Activated naive CD4-positive, alpha-beta T cell (primary cell): ENCODE measurements at regions not wholly inside any gene's neighbourhood (a gene's known extent, or its start where the extent isn't known, plus 50 kb on each side); places are given as distances from the start of the nearest gene placed in this dataset.
"Not testable (repeated sequence)": the region's sequence is repeated elsewhere in the genome, so short reads cannot be mapped to it uniquely, and the experiment has no call there.

Experiments used
- DNase-seq, 4 experiments: peaks; one replicate each; lab custom pipeline; 2025; lab: John Stamatoyannopoulos, UW

GRCh38 chr4:14368391-14368790 lies 633.9 kb upstream of the CPEB2 start:
- no peak for DNase-seq

GRCh38 chr4:14371131-14371530 lies 631.1 kb upstream of the CPEB2 start:
- DNase-seq, result no peak

- DNase-seq, result no peak
Observed at GRCh38 chr4:14375816-14376215, 626.5 kb upstream of the CPEB2 start.

DNA sequence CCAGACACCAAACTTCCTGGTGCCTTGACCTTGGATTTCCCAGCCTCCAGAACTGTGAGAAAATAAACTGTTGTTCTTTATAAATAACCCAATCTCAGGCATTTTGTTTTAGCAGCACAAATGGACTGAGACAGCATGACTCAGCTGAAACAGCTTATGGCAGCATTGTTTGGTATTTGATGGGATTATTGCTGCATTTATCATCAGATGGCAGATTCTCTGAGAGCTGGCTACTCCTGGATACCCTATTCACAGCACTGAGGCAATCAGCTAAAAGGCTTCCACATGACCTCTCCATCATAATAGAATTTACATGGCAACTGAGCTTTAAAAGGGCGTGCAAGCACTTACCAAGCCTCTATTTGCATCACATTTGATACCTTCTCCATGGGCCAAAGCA lies 623.1 kb upstream of the CPEB2 start:
- DNase-seq, result no peak

DNA sequence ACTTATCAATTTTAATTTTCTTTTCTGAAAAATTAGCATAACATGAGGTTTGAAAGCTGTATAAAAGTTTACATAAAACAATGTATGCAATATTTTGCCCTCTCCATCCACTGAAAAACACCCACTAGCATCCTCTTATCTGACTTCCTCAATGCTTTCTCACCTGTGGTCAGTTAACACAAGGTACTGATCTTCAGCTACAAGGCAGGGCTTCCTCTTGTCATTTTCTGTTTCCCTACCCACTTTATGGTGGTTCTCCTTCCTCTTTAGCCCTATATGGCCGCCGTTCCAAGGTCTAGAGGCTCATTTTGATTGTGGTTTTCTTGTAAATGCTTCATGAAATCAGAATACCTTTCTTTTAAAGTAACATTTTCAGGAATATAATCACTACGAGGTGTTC lies 618.6 kb upstream of the CPEB2 start:
- no peak for DNase-seq

DNA sequence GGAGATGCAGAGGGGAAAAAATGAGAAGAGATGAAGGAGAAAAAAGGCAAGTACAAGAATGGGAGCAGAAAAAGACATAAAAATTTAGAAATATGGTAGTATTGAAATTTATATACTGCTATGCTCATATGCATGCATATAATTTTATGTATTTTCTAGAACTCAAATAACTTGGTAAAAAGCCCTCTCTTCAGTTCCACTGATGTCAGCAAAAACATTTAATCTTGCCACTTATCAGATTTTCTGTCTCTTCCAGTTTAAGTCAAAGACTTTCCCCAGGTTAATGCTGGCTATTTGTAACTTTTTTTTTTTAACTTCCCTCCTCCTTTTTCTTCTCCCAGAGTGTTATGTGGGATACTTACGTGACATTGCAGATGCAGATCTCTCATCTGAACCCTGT lies 617.5 kb upstream of the CPEB2 start:
- no peak for DNase-seq

GRCh38 chr4:14386196-14386595 lies 616.1 kb upstream of the CPEB2 start:
- no peak for DNase-seq

GRCh38 chr4:14387647-14388046 lies 614.6 kb upstream of the CPEB2 start:
- no peak for DNase-seq

DNA sequence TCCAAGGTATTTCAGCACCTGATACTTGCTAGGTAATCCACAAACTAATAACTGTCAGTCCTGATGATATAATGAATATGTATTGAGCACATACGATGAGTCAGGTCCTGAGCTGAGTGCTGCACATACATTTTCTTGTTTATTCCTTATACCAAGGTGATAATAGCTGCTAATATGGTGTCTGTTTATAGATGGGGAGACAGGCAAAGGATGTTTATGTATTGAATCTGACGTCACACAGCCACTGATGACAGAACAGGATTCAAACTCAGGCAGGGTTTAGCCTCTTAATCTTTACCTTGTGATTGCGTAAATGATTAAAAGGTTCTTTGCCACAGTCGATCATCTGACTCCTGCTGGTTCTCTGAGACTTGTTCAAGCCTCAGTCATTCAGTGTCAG lies 609.9 kb upstream of the CPEB2 start:
- no peak for DNase-seq

DNA sequence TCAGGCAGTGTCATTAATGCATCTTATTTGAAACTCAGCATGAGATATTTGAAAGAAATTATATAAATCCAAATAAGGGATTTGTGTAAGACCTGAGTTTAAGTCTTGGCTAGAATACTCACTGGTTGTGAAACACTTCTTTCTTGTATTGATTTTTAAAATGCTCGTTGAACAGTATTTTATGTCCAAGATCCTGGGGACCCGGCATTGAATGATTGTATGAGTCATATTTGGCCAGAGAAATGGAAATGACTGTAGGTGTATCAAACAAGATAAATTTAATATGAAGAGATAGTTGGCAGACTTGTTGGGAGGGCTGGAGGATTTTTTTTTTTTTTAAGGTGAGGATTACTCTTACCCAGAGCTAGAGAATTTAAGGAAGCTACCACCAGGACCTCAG lies 606.1 kb upstream of the CPEB2 start:
- no peak for DNase-seq

GRCh38 chr4:14399848-14400247 lies 602.4 kb upstream of the CPEB2 start:
- no peak for DNase-seq

DNA sequence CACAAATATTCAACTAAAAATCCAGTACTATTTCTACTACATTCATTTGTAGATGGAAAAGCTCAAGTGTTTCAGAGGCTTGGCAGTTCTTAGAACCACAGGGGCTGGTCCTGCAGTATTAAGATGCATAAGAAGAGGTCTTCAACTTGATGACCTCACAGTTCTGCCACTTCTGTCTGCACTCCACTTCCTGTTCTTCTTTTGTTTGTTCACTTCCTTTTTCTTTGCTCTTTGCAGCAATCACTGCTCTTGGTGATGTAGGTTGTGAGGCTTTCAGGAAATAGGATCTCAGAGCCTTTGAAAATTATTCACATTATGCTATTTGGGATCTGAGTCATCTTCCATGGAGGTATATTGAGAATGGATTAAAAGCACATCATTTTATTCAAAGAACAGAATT lies 602.0 kb upstream of the CPEB2 start:
- no peak for DNase-seq

- DNase-seq, result no peak
Observed at GRCh38 chr4:14403132-14403531, 599.1 kb upstream of the CPEB2 start.

DNA sequence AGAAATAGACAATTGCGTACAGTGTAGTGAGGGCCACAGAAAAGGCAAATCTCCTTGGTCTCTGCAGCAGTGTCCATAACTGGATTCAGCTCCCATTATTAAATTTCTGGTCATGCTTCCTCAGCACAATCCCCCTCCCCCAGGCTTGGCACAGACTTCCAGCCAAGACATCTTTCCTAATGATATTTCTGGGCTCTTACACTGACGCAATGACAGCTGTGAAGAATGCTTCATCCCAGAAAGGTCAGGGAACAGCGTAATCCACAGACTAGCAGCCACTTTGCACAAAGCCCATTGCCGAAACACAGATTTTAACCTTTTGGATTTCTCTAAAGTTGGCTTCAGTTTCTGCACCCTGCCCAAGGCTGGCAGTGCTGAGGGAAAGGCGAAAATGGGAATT lies 597.6 kb upstream of the CPEB2 start:
- no peak for DNase-seq

- DNase-seq, result no peak
Observed at GRCh38 chr4:14410516-14410915, 591.8 kb upstream of the CPEB2 start.

GRCh38 chr4:14415146-14415545 lies 587.1 kb upstream of the CPEB2 start:
- DNase-seq, result no peak

- DNase-seq, result no peak
Observed at GRCh38 chr4:14419516-14419915, 582.8 kb upstream of the CPEB2 start.

DNA sequence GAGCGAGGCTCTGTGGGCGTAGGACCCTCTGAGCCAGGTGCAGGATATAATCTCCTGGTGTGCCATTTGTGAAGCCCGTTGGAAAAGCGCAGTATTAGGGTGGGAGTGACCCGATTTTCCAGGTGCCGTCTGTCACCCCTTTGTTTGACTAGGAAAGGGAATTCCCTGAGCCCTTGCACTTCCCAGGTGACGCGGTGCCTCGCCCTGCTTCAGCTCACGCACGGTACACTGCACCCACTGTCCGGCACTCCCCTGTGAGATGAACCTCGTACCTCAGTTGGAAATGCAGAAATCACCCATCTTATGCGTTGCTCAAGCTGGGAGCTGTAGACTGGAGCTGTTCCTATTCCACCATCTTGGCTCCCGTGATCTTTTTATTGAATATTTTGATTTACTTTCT lies 576.0 kb upstream of the CPEB2 start:
- not testable (repeated sequence) for DNase-seq

DNA sequence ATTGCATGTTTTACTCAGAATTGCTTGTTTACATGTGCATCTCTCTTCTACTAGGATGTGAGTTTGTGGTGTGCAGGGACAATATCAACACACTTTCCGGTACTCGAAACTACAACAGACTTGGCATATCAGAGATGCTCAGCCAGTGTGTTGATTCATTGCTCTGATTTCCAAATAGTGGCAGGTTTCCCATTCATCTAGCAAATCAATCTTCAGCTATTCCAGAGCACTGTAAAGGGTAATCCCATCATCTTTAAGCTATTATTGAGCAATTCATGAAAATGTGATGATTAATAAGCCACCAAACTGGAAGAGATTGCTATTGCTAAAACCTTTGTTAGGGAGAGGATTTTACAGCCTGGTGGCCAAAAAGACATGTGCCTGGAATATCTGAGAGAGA lies 574.2 kb upstream of the CPEB2 start:
- DNase-seq, result no peak

- no peak for DNase-seq
Observed at GRCh38 chr4:14431155-14432134, 570.8 kb upstream of the CPEB2 start.

DNA sequence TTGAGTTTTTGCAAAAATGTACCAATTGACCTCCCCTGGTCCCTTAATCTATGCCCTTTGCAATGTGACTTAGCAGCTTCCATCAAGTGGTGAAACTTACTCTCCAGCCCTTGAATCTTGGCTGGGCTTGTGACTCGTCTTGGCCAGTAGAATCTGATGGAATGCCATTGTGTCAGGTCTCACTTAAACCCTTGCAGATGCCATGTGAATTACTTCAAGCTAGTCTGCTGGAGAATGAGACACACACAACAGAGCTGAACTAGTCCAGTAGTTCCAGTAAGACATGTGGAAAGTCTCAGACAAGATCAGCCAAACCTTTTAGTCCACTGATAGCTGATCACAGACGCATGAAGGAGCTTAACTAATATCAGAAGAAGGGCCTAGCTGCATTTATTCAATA lies 567.8 kb upstream of the CPEB2 start:
- DNase-seq, result no peak

DNA sequence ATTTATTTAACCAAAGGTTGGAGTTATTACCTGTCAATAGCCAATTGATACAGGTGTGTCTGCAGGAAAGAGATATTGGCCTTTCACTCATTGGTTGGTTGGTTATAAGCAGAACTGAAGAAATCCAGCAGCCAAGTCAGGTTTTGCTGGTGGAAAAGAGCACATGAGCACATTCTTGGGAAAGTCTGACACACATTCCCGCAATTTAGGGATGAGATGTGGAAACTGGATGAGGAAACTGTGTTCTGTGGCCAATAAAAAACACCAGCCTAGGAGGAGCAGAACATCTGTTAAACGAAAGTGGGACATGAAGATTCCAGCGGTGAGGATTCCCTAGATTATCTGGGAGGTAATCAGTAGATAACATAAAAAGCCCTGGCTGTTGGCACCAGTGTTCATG lies 567.4 kb upstream of the CPEB2 start:
- DNase-seq, result no peak

DNA sequence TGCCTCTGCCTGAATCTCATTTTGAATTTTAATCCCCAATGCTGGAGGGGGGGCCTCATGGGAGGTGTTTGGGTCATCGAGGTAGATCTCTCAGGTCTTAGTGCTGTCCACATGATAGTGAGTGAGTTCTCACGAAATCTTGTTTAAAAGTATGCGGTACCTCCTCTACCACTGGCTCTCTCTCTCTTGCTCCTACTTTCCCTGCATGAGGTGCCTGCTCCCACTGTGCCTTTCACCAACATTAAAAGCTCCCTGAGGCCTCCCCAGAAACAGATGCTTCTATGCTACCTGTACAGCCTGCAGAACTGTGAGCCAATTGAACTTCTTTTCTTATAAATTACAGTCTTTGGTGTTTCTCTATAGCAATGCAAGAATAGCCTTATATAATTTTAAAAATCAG lies 560.7 kb upstream of the CPEB2 start:
- no peak for DNase-seq

DNA sequence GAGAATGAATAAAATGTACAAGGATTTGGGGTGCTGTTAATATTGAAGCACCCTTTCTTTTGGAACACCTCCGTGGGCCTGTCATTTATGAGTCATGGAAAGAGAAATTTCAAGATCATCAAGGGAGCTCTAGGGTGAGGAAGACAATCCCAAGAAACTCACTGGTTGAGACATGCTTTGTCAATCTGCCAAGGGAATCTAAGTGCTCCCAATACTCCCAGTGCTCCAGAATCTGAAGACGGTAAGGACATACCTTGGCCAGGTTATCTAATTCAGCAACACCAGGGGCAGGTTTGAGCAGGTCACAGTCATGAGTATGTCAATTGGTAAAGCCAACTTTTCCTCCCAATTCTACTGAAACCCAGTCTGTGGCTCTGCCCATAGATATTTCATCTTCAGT lies 556.4 kb upstream of the CPEB2 start:
- DNase-seq, result no peak
